GM19043 (cell line): ENCODE measurements at regions not wholly inside any gene's neighbourhood (a gene's known extent, or its start where the extent isn't known, plus 50 kb on each side); places are given as distances from the start of the nearest gene placed in this dataset.

Source experiments
- ATAC-seq: cut with Tn5 transposase; IDR thresholded peaks from one replicate; pipeline ENCODE4 v1.9.1; 2021; ENCODE audit warnings: low read depth; ENCODE audit not compliant: unreplicated experiment

DNA sequence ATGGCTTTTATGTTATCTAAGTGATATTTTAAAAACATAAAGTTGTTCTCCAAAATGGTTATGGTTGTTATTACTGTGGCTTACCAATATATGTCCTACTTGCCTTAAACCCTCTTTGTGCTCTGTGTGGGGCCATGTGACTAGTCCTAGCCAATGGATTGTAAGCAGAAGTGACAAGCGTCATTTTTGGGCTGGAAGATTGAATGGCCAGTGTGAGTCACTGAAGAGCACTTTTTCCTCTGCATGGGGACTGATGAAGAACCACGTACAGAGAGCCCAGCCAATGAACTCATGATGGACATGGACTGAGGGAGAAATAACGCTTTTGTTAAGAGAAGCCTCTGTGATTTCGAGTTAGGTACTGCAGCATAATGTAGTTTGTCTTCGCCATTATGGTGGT is 332.7 kb downstream of the EDEM1 start:
- no peak for ATAC-seq

DNA sequence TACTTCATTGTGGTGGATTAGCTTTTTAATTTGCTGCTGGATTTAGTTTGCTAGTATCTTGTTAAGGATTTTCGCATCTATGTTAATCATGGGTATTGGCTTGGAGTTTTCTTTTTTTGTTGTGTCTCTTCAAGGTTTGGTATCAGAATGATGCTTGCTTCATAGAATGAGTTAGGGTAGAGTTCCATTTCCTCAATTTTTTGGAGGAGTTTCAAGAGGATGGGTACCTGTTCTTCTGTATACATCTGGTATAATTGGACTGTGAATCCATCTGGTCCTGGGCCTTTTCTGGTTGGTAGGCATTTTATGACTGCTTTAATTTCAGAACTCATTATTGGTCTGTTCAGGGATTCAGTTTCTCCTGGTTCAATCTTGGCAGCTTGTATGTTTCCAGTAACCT is 335.6 kb downstream of the EDEM1 start:
- no peak for ATAC-seq

DNA sequence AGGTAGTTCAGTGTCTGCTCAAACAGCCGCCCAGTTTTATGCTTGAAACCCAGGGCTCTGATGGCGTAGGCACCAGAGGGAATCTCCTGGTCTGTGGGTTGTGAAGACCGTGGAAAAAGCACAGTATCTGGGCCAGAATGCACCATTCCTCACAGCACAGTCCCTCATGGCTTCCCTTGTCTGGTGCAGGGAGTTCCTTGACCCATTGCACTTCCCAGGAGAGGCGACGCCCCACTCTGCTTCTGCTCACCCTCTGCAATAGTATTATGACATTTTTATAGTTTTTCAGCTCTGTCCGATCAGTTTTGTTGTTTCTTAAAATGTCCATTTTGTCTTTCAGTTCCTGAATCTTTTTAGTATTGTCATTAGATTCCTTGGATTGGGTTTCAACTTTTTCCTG is 343.5 kb downstream of the EDEM1 start:
- ATAC-seq = no peak

GRCh38 chr3:5531741-5532290 is 344.3 kb downstream of the EDEM1 start:
- no peak for ATAC-seq

- ATAC-seq = no peak
These were observed 353.0 kb downstream of the EDEM1 start for GRCh38 chr3:5540532-5540931.

GRCh38 chr3:5542472-5542871 is 355.0 kb downstream of the EDEM1 start:
- no peak for ATAC-seq

GRCh38 chr3:5543047-5543446 is 355.5 kb downstream of the EDEM1 start:
- ATAC-seq = no peak

DNA sequence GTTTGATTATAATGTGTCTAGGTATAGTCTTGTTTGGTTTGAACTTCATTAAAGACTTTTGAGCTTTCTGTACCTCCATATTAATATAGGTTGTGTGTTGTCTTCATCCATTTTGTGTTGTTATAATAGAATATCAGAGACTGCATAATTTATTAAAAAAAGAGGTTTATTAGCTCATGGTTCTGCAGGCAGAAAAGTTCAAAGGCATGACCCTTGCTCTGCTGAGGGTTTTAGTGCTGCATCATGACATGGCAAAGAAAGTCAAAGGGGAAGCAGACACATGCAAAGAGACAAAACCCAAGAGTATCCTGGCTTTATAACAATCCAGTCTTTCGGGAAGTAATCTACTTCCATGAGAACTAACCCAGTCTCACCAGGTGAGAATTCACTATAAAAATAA is 358.2 kb downstream of the EDEM1 start:
- no peak for ATAC-seq

GRCh38 chr3:5553203-5553602 is 365.7 kb downstream of the EDEM1 start:
- ATAC-seq = no peak

GRCh38 chr3:5554245-5554747 is 366.8 kb downstream of the EDEM1 start:
- ATAC-seq = no peak

DNA sequence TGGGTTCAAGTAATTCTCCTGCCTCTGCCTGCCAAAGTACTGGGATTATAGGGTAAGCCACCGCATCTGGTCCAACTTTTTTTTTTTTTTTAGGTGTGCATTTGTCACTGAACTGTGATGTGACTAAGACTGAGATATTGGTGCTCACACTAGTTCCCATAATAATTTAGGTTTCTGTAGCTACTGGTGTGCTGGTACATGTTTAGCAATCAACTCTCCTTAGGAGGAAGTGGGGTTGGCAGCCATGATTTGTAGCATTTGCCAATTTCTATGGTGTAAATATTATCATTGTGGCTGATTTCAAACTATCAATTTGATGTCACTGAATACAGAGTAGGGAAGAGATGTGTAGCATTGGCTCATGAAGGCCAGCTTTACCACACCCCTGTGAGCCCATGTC is 372.7 kb downstream of the EDEM1 start:
- no peak for ATAC-seq

GRCh38 chr3:5563537-5564277 is 376.2 kb downstream of the EDEM1 start:
- ATAC-seq = no peak

- no peak for ATAC-seq
These were observed 376.8 kb downstream of the EDEM1 start for GRCh38 chr3:5564278-5564666.

- ATAC-seq = no peak
These were observed 377.5 kb downstream of the EDEM1 start for GRCh38 chr3:5565026-5565425.

DNA sequence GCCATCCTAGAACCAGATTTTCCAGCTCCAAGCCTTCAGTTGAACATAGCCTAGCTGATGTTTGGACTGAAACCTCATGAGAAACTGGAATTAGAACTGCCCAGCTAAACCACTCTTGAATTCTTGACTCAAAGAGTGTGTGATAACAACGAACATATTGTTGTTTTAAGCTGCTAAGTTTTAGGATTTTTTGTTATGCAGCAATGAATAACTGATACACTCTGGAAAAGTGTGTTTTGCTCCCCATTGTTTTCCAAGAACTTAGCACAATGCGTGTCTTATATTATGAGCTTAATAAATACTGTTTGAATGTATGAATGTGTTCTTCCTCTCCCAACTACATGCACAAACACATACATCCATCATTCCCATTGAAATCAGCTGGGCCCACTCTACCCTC is 379.6 kb downstream of the EDEM1 start:
- ATAC-seq = no peak

DNA sequence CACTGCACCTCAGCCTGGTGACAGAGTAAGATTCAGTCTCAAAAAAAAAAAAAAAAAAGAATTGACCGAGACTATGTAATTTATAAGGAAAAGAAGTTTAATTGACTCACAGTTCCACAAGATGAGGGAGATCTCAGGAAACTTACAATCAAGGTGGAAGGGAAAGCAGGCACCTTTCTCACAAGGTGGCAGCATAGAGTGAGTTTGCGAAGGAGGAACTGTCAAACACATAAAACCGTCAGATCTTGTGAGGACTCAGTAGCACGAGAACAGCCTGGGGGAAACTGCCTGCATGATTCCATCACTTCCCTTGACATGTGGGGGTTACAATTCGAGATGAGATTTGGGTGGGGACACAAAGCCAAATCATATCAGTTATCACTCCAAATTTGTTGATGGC is 380.9 kb downstream of the EDEM1 start:
- ATAC-seq = no peak

GRCh38 chr3:5569152-5569551 is 381.6 kb downstream of the EDEM1 start:
- no peak for ATAC-seq

DNA sequence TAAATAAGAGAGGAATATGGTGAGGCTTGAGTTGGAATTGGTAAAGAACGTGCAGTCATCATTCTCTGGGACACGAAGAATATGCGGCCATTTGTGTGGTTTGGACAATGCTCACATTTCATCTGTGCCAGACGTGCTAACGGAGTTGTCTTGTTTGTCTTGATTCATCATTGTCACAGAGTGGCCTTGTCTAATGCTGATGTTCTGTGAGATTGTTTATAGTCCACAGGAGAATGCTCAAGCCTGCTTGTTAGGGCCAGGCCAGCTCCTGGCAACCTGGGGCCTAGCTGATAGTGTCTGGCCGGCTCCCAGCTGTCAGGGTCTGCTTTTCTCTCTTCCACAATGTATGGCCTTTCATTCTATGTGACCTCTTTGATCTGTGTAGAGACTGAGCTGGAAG is 384.7 kb downstream of the EDEM1 start:
- ATAC-seq = no peak

- no peak for ATAC-seq
These were observed 388.9 kb downstream of the EDEM1 start for GRCh38 chr3:5576277-5577011.

DNA sequence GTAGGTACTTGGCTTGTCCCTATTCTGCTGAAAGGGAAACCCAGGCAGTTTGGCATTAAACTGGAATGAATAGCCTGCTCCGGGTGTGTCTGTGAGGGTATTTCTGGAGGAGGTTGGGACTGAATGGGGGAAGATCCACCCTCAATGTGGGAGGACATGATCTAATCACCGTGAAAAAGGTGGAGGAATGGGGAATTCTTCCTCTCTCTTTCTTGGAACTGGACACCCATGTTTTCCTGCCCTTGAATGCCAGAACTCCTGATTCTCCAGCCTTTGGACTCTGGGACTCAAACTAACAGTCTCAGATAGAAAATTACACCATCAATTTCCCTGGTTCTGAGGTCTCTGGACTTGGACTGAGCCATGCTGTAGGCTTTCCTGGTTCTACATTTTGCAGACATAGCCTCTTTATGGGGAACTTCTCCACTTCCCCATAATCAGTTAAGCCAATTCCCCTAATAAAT is 391.7 kb downstream of the EDEM1 start:
- ATAC-seq = no peak

- ATAC-seq = no peak
These were observed 392.4 kb downstream of the EDEM1 start for GRCh38 chr3:5579946-5580345.

- ATAC-seq = no peak
These were observed 393.3 kb downstream of the EDEM1 start for GRCh38 chr3:5580826-5581225.
